RPMI8226 (cell line): ENCODE measurements at regions not wholly inside any gene's neighbourhood (a gene's known extent, or its start where the extent isn't known, plus 50 kb on each side); places are given as distances from the start of the nearest gene placed in this dataset.

Experiments used
- DNase-seq: peaks from one replicate; pipeline ENCODE4 v3.0.0-alpha.2; 2015

- DNase-seq: no peak
Measured at GRCh38 chr13:40376867-40377535, 289.4 kb downstream of the FOXO1 start.

GRCh38 chr13:40377783-40378182, 288.7 kb downstream of the FOXO1 start:
- DNase-seq: no peak

GRCh38 chr13:40379196-40379595, 287.2 kb downstream of the FOXO1 start:
- no peak for DNase-seq

- no peak for DNase-seq
Measured at GRCh38 chr13:40379794-40380578, 286.5 kb downstream of the FOXO1 start.

GRCh38 chr13:40381935-40382764, 284.3 kb downstream of the FOXO1 start:
- DNase-seq: no peak

- no peak for DNase-seq
Measured at GRCh38 chr13:40383132-40383531, 283.3 kb downstream of the FOXO1 start.

- no peak for DNase-seq
Measured at GRCh38 chr13:40383885-40384284, 282.6 kb downstream of the FOXO1 start.

- DNase-seq: no peak
Measured at GRCh38 chr13:40384976-40385857, 281.2 kb downstream of the FOXO1 start.

- DNase-seq: no peak
Measured at GRCh38 chr13:40385858-40386180, 280.6 kb downstream of the FOXO1 start.

- no peak for DNase-seq
Measured at GRCh38 chr13:40386586-40386985, 279.9 kb downstream of the FOXO1 start.

- DNase-seq: no peak
Measured at GRCh38 chr13:40387775-40388174, 278.7 kb downstream of the FOXO1 start.

GRCh38 chr13:40388617-40389016, 277.8 kb downstream of the FOXO1 start:
- peak; percentile 69 for DNase-seq

- DNase-seq: peak; percentile 48
Measured at GRCh38 chr13:40389081-40389641, 277.3 kb downstream of the FOXO1 start.

- DNase-seq: no peak
Measured at GRCh38 chr13:40390401-40390916, 276.0 kb downstream of the FOXO1 start.

GRCh38 chr13:40391788-40392187, 274.7 kb downstream of the FOXO1 start:
- no peak for DNase-seq

- DNase-seq: no peak
Measured at GRCh38 chr13:40394304-40394985, 272.0 kb downstream of the FOXO1 start.

- DNase-seq: no peak
Measured at GRCh38 chr13:40398065-40398464, 268.4 kb downstream of the FOXO1 start.

GRCh38 chr13:40399756-40400155, 266.7 kb downstream of the FOXO1 start:
- no peak for DNase-seq

- peak; percentile 96 for DNase-seq
Measured at GRCh38 chr13:40401911-40402776, 264.3 kb downstream of the FOXO1 start.

GRCh38 chr13:40402931-40403431, 263.5 kb downstream of the FOXO1 start:
- no peak for DNase-seq
